ENCODE measurements at regions not wholly inside any gene's neighbourhood (a gene's known extent, or its start where the extent isn't known, plus 50 kb on each side); places are given as distances from the start of the nearest gene placed in this dataset.

DNA sequence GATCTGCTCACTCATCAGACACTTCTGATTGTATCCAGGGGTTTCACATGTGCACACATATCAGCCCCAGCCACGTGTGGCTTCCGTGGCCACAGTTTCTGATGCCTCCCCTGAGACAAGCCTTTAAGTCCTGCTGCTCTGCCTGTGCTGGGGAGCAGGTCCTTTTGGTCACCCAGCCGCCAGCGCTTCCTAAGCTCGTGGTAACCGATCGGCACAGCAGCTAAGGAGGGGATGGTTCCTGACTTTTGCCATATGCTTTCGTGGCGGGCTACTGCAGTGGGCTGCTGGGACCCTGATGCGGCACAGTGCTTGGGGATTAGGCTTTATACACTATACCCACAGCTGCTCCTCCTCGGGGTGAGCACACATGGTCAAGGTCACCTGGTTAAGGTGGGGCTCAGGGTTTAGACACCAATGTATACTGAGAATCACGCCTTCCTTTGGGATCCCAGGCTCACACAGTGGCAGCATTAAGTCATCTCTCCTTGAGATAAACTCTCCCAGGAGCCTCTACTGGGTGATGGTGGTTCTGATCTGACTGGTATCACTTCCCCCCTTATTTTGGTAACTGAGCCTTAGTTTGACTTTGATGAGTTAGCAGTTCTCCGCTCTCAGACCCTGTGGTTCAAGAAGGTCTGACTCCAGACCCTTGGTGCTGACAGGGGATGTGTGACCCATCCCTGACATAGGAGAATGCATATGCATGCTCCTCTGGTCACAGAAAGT, 85.9 kb upstream of the KCNG1 start:
- Histone ChIP-seq H3K4me2 (ENCODE audit: low read depth, low read length) (no peak overlapping the region), H4K8ac (ENCODE audit: low read depth in 2 of 2, low read length in 2 of 2) (no peak overlapping the region), H2BK120ac (ENCODE audit: low read depth, low read length) (no peak overlapping the region), H2AK5ac (ENCODE audit: low read depth, low read length) (no peak overlapping the region), H3K9me3 (ENCODE audit: control insufficient read depth, insufficient read depth, low read length) (no peaks in the 10 kb centered on the region), H3K9ac (ENCODE audit: low read depth, low read length) (no peak overlapping the region), H4K91ac (ENCODE audit: insufficient read depth, low read depth, low read length) (no peak overlapping the region), H3K36me3 (ENCODE audit: control insufficient read depth, insufficient read depth, low read length) (no peaks in the 10 kb centered on the region), H2BK5ac (ENCODE audit: low read depth, low read length, poor library complexity, severe bottlenecking) (no peak overlapping the region), H4K20me1 (ENCODE audit: insufficient read depth, low read length) (no peaks in the 10 kb centered on the region), H2AK9ac (replicated peaks; ENCODE audit: low read depth, low read length, poor library complexity) (no peak overlapping the region), H3K14ac (replicated peaks; ENCODE audit: low read depth, low read length) (no peak overlapping the region), H3K23ac (ENCODE audit: low read depth, low read length) (no peak overlapping the region), H3K27ac (ENCODE audit: insufficient read depth, low read length) (no peak overlapping the region), H2BK15ac (ENCODE audit: low read depth, low read length) (no peak overlapping the region), H3K4me3 (ENCODE audit: insufficient read depth, low read depth, low read length) (no peak overlapping the region), H3K4ac (ENCODE audit: low read depth, low read length) (no peak overlapping the region), H2AFZ (replicated peaks; ENCODE audit: low read length, poor library complexity) (no peak overlapping the region), H2BK20ac (ENCODE audit: low read depth, low read length) (no peak overlapping the region), H3K79me1 (ENCODE audit: low read depth in 1 of 2, low read length in 2 of 2) (no peaks in the 10 kb centered on the region), H3K27me3 (ENCODE audit: control insufficient read depth, insufficient read depth, low read length) (peaks cover 54% of the 10 kb centered on the region), H3K56ac (ENCODE audit: extremely low read depth, insufficient read depth, low read length) (no peak overlapping the region), H4K5ac (ENCODE audit: low read depth, low read length) (no peak overlapping the region), H3K9me1 (ENCODE audit: insufficient read depth, low read length) (no peaks in the 10 kb centered on the region), H3K18ac (ENCODE audit: low read depth, low read length) (no peak overlapping the region), H3K4me1 (ENCODE audit: control insufficient read depth, insufficient read depth, low read length) (no peaks in the 10 kb centered on the region)
- 60% methylated on average over 2 of the region's 13 CpGs; no CpG with 5 or more reads in 1 of the 2 experiments for WGBS, 2 experiments (ENCODE audit: extremely low coverage in 2 of 2, insufficient read length in 1 of 2)
- POLR2A ChIA-PET (ENCODE audit: unreplicated experiment) = no interaction called here
- dilution Hi-C loops (cut with HindIII; ENCODE audit: low sequenced_read_pairs, unreplicated experiment) (no loop called here), intact Hi-C loops (cut with micrococcal nuclease) (no loop called here), in situ Hi-C loops (cut with MboI; ENCODE audit: low sequenced_read_pairs) (no loop called here)
- ATAC-seq (ENCODE audit: low read depth) (no peak), DNase-seq (no peak)
- TF ChIP-seq RCOR1 (IDR thresholded peaks at IDR 0.05; ENCODE audit: insufficient replicate concordance, low read length) = no peak
- TF ChIP-seq BHLHE40 (IDR thresholded peaks at IDR 0.05; ENCODE audit: low read depth, low read length) = no peak
- TF ChIP-seq MAZ (IDR thresholded peaks at IDR 0.05; ENCODE audit: borderline replicate concordance, low read depth, low read length) = no peak
- TF ChIP-seq MXI1 (IDR thresholded peaks at IDR 0.05; ENCODE audit: borderline replicate concordance, low read depth, low read length) = no peak
- TF ChIP-seq RAD21 (IDR thresholded peaks at IDR 0.05; ENCODE audit: low read length) = no peak
- TF ChIP-seq NFE2L2 (IDR thresholded peaks at IDR 0.05; ENCODE audit: low read depth, low read length) = no peak
- CTCF ChIA-PET = no interaction called here
- BruUV-seq (replicated peaks) = no TSS peak

All from IMR-90 (cell line).